Activated CD8-positive, alpha-beta T cell treated with anti-CD3 and anti-CD28 coated beads for 36 hours (primary cell): ENCODE measurements at regions not wholly inside any gene's neighbourhood (a gene's known extent, or its start where the extent isn't known, plus 50 kb on each side); places are given as distances from the start of the nearest gene placed in this dataset.

Experiments used
- ATAC-seq: fragments of 200-7000 bp; cut with Tn5 transposase; one replicate; pipeline ENCODE4 v1.10.0; 2021; ENCODE audit warnings: mild to moderate bottlenecking, moderate library complexity
- CTCF ChIA-PET: fragments of 350-600 bp; sonication (Branson Sonifier 250); formaldehyde crosslinking; loops from one replicate; lab custom pipeline; 2021; ENCODE audit warnings: antibody characterized with exemption; lab: Charles Lee
- POLR2A ChIA-PET: fragments of 350-600 bp; sonication (Branson Sonifier 250); formaldehyde crosslinking; loops from one replicate; lab custom pipeline; 2021; ENCODE audit warnings: antibody characterized with exemption; lab: Charles Lee
- DNase-seq: peaks from one replicate; pipeline ENCODE4 v3.0.0-alpha.2; 2020
- H3K27ac Mint-ChIP-seq: one replicate; pipeline ENCODE4 v1.8.0; 2021; ENCODE audit warnings: mild to moderate bottlenecking, mixed read lengths
- H3K27me3 Mint-ChIP-seq: one replicate; pipeline ENCODE4 v1.8.0; 2021; ENCODE audit warnings: mixed read lengths
- H3K36me3 Mint-ChIP-seq: one replicate; pipeline ENCODE4 v1.8.0; 2021; ENCODE audit warnings: low read depth, mixed read lengths
- H3K4me1 Mint-ChIP-seq: one replicate; pipeline ENCODE4 v1.8.0; 2021; ENCODE audit warnings: low read depth, mixed read lengths
- H3K4me3 Mint-ChIP-seq: one replicate; pipeline ENCODE4 v1.8.0; 2021; ENCODE audit warnings: mild to moderate bottlenecking, moderate library complexity, mixed read lengths
- H3K9me3 Mint-ChIP-seq: one replicate; pipeline ENCODE4 v1.8.0; 2021; ENCODE audit warnings: mixed read lengths
- intact Hi-C: fragments of 100-400 bp; cut with micrococcal nuclease; formaldehyde crosslinking; loops from one replicate; pipeline ENCODE4 v1.10.0; 2022
- TF ChIP-seq, protein P1 (sequence below): fragments of 200-600 bp; IDR thresholded peaks from one replicate; pipeline ENCODE4 v1.8.0; 2022; ENCODE audit warnings: antibody characterized with exemption, mild to moderate bottlenecking

DNA sequence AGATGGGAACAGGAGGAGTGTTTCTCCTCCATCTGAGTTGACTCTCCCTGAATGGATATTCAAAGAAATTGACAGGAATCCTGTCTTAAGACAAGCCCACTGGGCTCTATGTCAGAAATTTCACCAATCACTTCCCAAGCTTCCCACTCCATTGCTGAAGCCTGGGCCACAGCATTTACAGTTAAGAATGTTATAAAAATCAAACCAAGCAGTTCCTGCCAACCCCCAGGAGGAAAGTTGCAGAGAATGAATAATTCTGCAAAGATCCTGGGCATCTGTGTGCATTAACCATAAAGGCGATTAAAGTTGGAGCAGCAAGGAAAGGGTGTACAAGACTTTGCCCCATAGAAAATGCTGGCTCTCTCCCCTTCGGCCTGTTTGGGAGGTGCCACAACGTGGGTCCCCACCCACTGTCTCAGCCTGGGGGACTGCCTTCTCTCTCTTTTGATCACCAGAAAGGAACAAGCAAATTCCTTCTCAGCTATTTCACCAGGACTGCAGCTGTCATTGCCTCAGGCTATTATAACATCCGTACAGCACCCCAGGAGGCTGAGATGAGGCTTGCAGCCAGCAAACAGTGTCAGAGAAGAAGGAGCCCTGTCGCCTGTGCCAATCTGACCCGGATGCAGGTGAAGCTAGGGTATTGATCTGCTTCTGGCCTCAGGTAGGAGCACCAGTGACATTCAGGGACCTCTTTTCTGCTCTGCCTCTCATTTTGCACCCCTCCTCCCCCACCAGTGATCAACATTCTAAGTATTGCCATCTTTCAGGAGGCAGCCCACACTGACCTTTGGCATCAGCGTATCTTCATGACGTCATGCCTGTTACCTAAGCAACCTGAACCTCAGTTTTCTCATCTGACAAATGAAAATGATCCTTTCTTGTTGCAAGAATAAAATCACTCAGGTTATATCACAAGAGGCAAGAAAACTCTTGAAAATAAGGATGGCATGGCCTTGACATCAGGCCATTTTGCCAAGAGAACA, 219.0 kb downstream of the SH3BP4 start:
- no peaks in the 10 kb centered on the region for H3K4me1 Mint-ChIP-seq
- ATAC-seq, result no peak
- DNase-seq, result no peak
- H3K36me3 Mint-ChIP-seq, result no peaks in the 10 kb centered on the region
- H3K4me3 Mint-ChIP-seq, result no peak overlapping the region
- CTCF ChIA-PET, result no interaction called here
- H3K27me3 Mint-ChIP-seq, result peaks cover 5% of the 10 kb centered on the region
- intact Hi-C loops, result no loop called here
- no peak overlapping the region for H3K27ac Mint-ChIP-seq
- TF ChIP-seq, protein P1, sequence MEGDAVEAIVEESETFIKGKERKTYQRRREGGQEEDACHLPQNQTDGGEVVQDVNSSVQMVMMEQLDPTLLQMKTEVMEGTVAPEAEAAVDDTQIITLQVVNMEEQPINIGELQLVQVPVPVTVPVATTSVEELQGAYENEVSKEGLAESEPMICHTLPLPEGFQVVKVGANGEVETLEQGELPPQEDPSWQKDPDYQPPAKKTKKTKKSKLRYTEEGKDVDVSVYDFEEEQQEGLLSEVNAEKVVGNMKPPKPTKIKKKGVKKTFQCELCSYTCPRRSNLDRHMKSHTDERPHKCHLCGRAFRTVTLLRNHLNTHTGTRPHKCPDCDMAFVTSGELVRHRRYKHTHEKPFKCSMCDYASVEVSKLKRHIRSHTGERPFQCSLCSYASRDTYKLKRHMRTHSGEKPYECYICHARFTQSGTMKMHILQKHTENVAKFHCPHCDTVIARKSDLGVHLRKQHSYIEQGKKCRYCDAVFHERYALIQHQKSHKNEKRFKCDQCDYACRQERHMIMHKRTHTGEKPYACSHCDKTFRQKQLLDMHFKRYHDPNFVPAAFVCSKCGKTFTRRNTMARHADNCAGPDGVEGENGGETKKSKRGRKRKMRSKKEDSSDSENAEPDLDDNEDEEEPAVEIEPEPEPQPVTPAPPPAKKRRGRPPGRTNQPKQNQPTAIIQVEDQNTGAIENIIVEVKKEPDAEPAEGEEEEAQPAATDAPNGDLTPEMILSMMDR, result no peak
- POLR2A ChIA-PET, result no interaction called here
- H3K9me3 Mint-ChIP-seq, result peaks cover 3% of the 10 kb centered on the region

DNA sequence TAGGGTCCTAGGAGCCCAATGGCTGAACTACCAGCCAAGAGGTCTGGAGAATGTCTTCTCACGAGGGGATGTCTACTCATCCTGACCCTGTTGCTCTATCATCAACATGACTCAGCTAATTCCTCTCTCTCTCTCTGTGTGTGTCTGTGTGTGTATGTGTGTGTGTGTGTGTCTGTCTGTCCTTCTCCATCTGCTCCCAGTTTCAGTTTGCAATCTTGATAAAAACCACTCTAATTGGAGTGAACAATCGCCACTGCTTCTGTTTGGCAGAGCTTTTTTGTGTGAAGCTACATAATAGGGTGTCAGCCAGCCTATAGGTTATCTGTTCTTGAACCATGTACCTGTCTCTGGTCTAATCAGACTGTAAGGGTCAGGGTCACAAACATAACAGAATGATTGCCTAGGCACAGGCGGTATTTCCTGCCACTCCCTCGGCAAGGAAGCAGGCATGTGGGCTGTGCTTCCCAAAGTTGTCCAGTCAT, 219.8 kb downstream of the SH3BP4 start:
- ATAC-seq, result no peak
- Mint-ChIP-seq H3K4me3 (no peak overlapping the region), H3K4me1 (no peaks in the 10 kb centered on the region), H3K36me3 (no peaks in the 10 kb centered on the region), H3K27me3 (peaks cover 5% of the 10 kb centered on the region), H3K9me3 (peaks cover 3% of the 10 kb centered on the region), H3K27ac (no peak overlapping the region)
- intact Hi-C loops, result no loop called here
- ChIA-PET CTCF (no interaction called here), POLR2A (no interaction called here)
- DNase-seq, result no peak
- TF ChIP-seq, protein P1, result no peak

DNA sequence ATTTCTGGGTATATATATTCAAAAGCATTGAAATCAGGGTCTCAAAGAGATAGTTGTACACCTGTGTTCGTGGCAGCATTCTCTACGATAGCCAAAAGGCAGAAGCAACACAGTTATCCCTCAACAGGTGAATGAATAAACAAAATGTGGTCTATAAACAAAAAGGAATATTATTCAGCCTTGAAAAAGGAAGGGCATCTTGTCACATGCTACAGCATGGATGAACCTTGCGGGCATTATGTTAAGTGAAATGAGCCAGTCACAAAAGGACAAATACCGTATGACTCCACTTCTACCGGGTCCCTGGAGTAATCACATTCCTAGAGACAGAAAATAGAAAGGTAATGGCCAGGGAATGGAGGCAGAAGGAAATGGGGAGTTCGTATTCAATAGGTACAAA, 228.8 kb downstream of the SH3BP4 start:
- H3K9me3 Mint-ChIP-seq, result no peaks in the 10 kb centered on the region
- intact Hi-C loops, result no loop called here
- CTCF ChIA-PET, result no interaction called here

DNA sequence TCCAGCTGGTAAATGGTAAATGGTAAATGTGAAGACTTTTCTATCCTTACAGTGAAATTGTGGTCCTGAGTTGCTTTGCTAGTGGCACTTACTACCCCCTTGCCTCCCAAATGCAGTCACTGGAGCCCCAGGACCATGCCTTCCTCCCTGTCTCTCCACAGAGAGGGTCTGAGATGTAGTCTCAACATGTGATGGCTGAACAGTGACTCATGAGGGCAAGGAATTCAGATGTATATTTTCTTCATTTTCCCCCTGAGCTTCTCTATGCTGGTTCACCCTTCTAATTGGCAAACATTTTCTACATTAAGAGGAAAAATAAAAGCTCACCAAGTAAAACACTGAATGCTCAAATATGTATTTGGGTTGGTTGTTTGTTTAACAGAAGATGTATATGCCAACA, 232.0 kb downstream of the SH3BP4 start:
- Mint-ChIP-seq H3K4me1 (no peaks in the 10 kb centered on the region), H3K27ac (no peak overlapping the region), H3K4me3 (no peak overlapping the region), H3K36me3 (no peaks in the 10 kb centered on the region), H3K9me3 (no peaks in the 10 kb centered on the region), H3K27me3 (peaks cover 11% of the 10 kb centered on the region)
- ChIA-PET POLR2A (no interaction called here), CTCF (no interaction called here)
- ATAC-seq (no peak), DNase-seq (no peak)
- intact Hi-C loops, result no loop called here
- TF ChIP-seq, protein P1, result no peak

More for the DNA sequence above, 228.8 kb downstream of the SH3BP4 start:
- TF ChIP-seq, protein P1, result no peak
- Mint-ChIP-seq H3K27me3 (peaks cover 11% of the 10 kb centered on the region), H3K4me1 (no peaks in the 10 kb centered on the region), H3K27ac (no peak overlapping the region), H3K36me3 (no peaks in the 10 kb centered on the region), H3K4me3 (no peak overlapping the region)
- POLR2A ChIA-PET, result interaction anchor here (0.6 kb wide), 1 partner anchor 1461 kb away, joined by 3 read pairs; no protein-coding TSS in a partner anchor
- no peak for ATAC-seq
- DNase-seq, result no peak

DNA sequence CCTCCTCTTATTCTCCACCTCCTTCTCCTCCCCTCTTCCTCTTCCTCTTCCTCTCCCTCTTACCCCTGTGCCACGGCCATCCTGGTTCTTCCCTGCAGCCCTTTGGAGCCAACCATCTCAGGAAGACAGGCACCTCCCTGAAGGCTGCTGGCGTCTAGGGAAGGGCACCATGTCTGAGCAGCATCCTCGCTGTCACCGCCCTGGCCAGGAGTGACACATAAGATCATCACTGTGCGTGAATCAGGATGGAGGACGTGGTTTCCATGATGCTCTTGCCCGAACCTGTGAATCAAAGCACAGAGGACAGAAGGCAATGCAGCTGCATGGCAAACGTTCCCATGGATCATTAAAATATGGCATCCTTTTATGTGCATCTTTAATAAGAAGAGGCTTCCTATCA, 236.0 kb downstream of the SH3BP4 start:
- H3K36me3 Mint-ChIP-seq, result no peaks in the 10 kb centered on the region
- POLR2A ChIA-PET, result no interaction called here
- H3K4me3 Mint-ChIP-seq, result no peak overlapping the region
- DNase-seq (no peak), ATAC-seq (no peak)
- CTCF ChIA-PET, result no interaction called here
- H3K4me1 Mint-ChIP-seq, result no peaks in the 10 kb centered on the region
- intact Hi-C loops, result no loop called here
- H3K27ac Mint-ChIP-seq, result no peak overlapping the region
- TF ChIP-seq, protein P1, result no peak
- H3K9me3 Mint-ChIP-seq, result no peaks in the 10 kb centered on the region
- H3K27me3 Mint-ChIP-seq, result peaks cover 4% of the 10 kb centered on the region
